ENCODE measurements at regions not wholly inside any gene's neighbourhood (a gene's known extent, or its start where the extent isn't known, plus 50 kb on each side); places are given as distances from the start of the nearest gene placed in this dataset.

DNA sequence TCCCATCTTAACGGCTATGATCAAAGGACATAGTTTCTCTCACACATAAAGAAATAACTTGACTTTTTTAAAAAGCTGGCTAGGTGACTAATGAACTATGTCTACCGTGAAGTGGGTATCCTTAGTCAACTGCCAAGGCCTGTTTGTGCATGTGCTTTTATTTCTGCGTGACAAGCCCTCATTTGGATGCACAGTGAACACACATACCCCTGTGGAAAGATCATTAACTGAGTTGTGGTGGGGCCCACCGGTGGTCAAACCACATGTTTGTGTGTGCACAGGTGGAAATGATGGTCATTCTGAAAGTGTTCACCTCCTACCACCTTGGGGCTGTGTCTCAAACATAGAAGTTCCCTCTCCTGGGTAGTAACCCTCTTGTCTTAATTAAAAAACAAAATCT, 256.1 kb upstream of the SALL1 start:
- H4K20me1 ChIP-seq (ENCODE audit: insufficient read depth, low read length), result no peaks in the 10 kb centered on the region
- H3K4me1 ChIP-seq (ENCODE audit: low read length), result no peaks in the 10 kb centered on the region
- no peak overlapping the region for H3K4me2 ChIP-seq (ENCODE audit: low read length)
- no peak overlapping the region for H2AFZ ChIP-seq (ENCODE audit: low read depth, low read length)
- H3K79me2 ChIP-seq (ENCODE audit: low read length), result no peaks in the 10 kb centered on the region
- no peak overlapping the region for H3K27ac ChIP-seq (ENCODE audit: low read length)
- no peaks in the 10 kb centered on the region for H3K9me3 ChIP-seq (ENCODE audit: insufficient read depth, low read length)
- H3K9ac ChIP-seq (ENCODE audit: low read length), result no peak overlapping the region
- no peaks in the 10 kb centered on the region for H3K36me3 ChIP-seq (replicated peaks; ENCODE audit: low read depth, low read length)
- no peak overlapping the region for H3K4me3 ChIP-seq (ENCODE audit: low read length)
- TF ChIP-seq EZH2phosphoT487 (IDR thresholded peaks at IDR 0.05; ENCODE audit: low read depth), result no peak
- TF ChIP-seq, protein P1, sequence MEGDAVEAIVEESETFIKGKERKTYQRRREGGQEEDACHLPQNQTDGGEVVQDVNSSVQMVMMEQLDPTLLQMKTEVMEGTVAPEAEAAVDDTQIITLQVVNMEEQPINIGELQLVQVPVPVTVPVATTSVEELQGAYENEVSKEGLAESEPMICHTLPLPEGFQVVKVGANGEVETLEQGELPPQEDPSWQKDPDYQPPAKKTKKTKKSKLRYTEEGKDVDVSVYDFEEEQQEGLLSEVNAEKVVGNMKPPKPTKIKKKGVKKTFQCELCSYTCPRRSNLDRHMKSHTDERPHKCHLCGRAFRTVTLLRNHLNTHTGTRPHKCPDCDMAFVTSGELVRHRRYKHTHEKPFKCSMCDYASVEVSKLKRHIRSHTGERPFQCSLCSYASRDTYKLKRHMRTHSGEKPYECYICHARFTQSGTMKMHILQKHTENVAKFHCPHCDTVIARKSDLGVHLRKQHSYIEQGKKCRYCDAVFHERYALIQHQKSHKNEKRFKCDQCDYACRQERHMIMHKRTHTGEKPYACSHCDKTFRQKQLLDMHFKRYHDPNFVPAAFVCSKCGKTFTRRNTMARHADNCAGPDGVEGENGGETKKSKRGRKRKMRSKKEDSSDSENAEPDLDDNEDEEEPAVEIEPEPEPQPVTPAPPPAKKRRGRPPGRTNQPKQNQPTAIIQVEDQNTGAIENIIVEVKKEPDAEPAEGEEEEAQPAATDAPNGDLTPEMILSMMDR (IDR thresholded peaks at IDR 0.05; ENCODE audit: low read depth, low read length), result no peak
- H3K27me3 ChIP-seq (ENCODE audit: low read depth, low read length), result no peaks in the 10 kb centered on the region

DNA sequence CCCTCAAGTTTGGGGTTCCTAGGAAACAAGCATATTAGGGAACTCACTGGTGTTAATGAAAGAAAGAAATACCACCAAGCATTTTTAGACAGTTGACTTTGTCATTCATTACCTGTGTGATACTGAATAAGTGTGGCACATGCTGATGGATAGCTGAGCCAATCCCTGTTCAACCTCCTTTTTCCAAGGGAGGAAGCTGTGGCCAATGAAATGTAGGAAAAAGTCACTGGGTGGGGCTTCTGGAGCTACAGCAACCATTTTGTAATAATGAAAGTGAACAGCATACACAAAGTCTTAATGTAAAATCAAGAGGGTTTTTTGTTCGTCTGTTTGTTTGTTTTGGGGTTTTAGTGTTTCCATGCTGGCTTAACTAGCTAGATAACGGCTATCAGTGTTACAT, 254.3 kb upstream of the SALL1 start:
- no peaks in the 10 kb centered on the region for H3K36me3 ChIP-seq (replicated peaks; ENCODE audit: low read depth, low read length)
- H4K20me1 ChIP-seq (ENCODE audit: insufficient read depth, low read length), result no peaks in the 10 kb centered on the region
- H3K9ac ChIP-seq (ENCODE audit: low read length), result no peak overlapping the region
- no peak overlapping the region for H3K27ac ChIP-seq (ENCODE audit: low read length)
- H3K4me3 ChIP-seq (ENCODE audit: low read length), result no peak overlapping the region
- no peaks in the 10 kb centered on the region for H3K9me3 ChIP-seq (ENCODE audit: insufficient read depth, low read length)
- TF ChIP-seq, protein P1 (IDR thresholded peaks at IDR 0.05; ENCODE audit: low read depth, low read length), result no peak
- no peak for TF ChIP-seq EZH2phosphoT487 (IDR thresholded peaks at IDR 0.05; ENCODE audit: low read depth)
- no peak overlapping the region for H3K4me2 ChIP-seq (ENCODE audit: low read length)
- H2AFZ ChIP-seq (ENCODE audit: low read depth, low read length), result no peak overlapping the region
- no peaks in the 10 kb centered on the region for H3K4me1 ChIP-seq (ENCODE audit: low read length)
- H3K27me3 ChIP-seq (ENCODE audit: low read depth, low read length), result no peaks in the 10 kb centered on the region
- H3K79me2 ChIP-seq (ENCODE audit: low read length), result no peaks in the 10 kb centered on the region

DNA sequence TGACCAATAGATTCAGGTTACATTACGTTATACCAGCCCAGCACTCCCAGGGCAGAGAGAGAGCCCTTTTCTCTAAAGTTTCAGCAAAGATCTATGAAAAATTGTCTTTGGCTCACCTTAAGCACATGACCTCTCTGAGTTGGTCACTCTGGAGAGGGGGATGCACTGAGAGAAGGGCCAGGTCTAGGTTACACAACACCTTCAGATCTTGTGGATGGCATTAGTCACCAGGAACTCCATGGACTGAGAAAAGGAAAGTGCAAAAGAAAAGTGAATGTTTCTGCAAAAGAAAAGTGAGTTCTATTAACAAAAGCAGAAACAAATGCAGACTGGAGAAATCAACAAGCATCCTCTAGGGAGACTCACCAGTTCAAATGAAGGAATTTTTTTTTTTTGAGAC, 253.3 kb upstream of the SALL1 start:
- Histone ChIP-seq H3K9ac (ENCODE audit: low read length) (no peak overlapping the region), H3K36me3 (replicated peaks; ENCODE audit: low read depth, low read length) (no peaks in the 10 kb centered on the region), H3K4me3 (ENCODE audit: low read length) (no peak overlapping the region), H3K4me1 (ENCODE audit: low read length) (no peaks in the 10 kb centered on the region), H3K9me3 (ENCODE audit: insufficient read depth, low read length) (no peaks in the 10 kb centered on the region), H3K4me2 (ENCODE audit: low read length) (no peak overlapping the region), H3K27me3 (ENCODE audit: low read depth, low read length) (no peaks in the 10 kb centered on the region), H3K27ac (ENCODE audit: low read length) (no peak overlapping the region), H2AFZ (ENCODE audit: low read depth, low read length) (no peak overlapping the region), H3K79me2 (ENCODE audit: low read length) (no peaks in the 10 kb centered on the region), H4K20me1 (ENCODE audit: insufficient read depth, low read length) (no peaks in the 10 kb centered on the region)
- TF ChIP-seq, protein P1 (IDR thresholded peaks at IDR 0.05; ENCODE audit: low read depth, low read length), result no peak

DNA sequence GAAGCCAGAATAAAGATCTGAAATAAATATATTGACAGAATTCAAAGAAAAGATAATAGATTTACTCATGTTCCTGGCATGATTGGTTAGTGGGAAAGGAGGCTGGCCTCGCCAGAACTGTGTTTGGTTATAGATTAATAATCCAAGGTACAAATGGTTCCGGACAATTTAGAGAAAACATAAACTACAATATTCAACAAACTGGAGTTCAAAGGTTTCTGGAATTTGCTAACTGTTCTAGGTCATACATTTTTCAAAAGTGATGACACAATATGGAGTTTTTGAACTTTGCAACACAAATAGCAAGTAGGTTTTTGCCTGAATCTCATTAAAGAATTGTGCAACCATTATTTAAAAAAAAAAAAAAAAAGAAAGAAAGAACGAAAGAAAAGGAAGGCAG, 251.7 kb upstream of the SALL1 start:
- Histone ChIP-seq H3K79me2 (ENCODE audit: low read length) (no peaks in the 10 kb centered on the region), H3K4me1 (ENCODE audit: low read length) (no peaks in the 10 kb centered on the region), H3K9ac (ENCODE audit: low read length) (no peak overlapping the region), H3K4me3 (ENCODE audit: low read length) (no peak overlapping the region), H2AFZ (ENCODE audit: low read depth, low read length) (no peak overlapping the region), H3K9me3 (ENCODE audit: insufficient read depth, low read length) (no peaks in the 10 kb centered on the region), H3K36me3 (replicated peaks; ENCODE audit: low read depth, low read length) (no peaks in the 10 kb centered on the region), H3K4me2 (ENCODE audit: low read length) (no peak overlapping the region), H3K27ac (ENCODE audit: low read length) (no peak overlapping the region), H3K27me3 (ENCODE audit: low read depth, low read length) (no peaks in the 10 kb centered on the region), H4K20me1 (ENCODE audit: insufficient read depth, low read length) (no peaks in the 10 kb centered on the region)
- TF ChIP-seq, protein P1 (IDR thresholded peaks at IDR 0.05; ENCODE audit: low read depth, low read length), result no peak
- no peak for TF ChIP-seq EZH2phosphoT487 (IDR thresholded peaks at IDR 0.05; ENCODE audit: low read depth)
